Gastrocnemius medialis (tissue), 4 donors: ENCODE measurements at regions not wholly inside any gene's neighbourhood (a gene's known extent, or its start where the extent isn't known, plus 50 kb on each side); places are given as distances from the start of the nearest gene placed in this dataset.

Source experiments
- CTCF ChIP-seq, 5 experiments: fragments of 450-650 bp in 3 of 5; fragments of 200-600 bp in 2 of 5; sonication (generic) in 2 of 5; IDR thresholded peaks in 4 of 5; conservative IDR thresholded peaks in 1 of 5; 1 replicate in 4 of 5; 2 replicates in 1 of 5; pipeline ENCODE4 v1.5.1; 2016 to 2019; ENCODE audit warnings: antibody characterized with exemption in 5 of 5, mild to moderate bottlenecking in 3 of 5, moderate library complexity in 3 of 5
- POLR2A ChIP-seq, 2 donors: fragments of 450-650 bp; IDR thresholded peaks; one replicate each; pipeline ENCODE4 v1.6.1; 2017; ENCODE audit warnings: antibody characterized with exemption in 2 of 2, mild to moderate bottlenecking in 2 of 2, moderate library complexity in 2 of 2

- no peak for TF ChIP-seq CTCF (IDR thresholded peaks at IDR 0.05 in 4 of 5, conservative IDR thresholded peaks at IDR 0.05 in 1 of 5)
- no peak for TF ChIP-seq POLR2A (IDR thresholded peaks at IDR 0.05)
Observed at GRCh38 chr6:135566311-135567068, 69.0 kb upstream of the AHI1 start.
